Prostate gland (tissue), 2 donors: ENCODE measurements at regions not wholly inside any gene's neighbourhood (a gene's known extent, or its start where the extent isn't known, plus 50 kb on each side); places are given as distances from the start of the nearest gene placed in this dataset.

Experiments used
- CTCF ChIP-seq, 4 experiments: fragments of 200-600 bp in 2 of 4; fragments of 450-650 bp in 2 of 4; sonication (generic) in 2 of 4; IDR thresholded peaks; 1 replicate in 3 of 4; 2 replicates in 1 of 4; pipeline ENCODE4 v1.5.1; 2016 to 2019; ENCODE audit warnings: antibody characterized with exemption in 4 of 4, mild to moderate bottlenecking in 2 of 4, moderate library complexity in 2 of 4
- POLR2A ChIP-seq: fragments of 450-650 bp; IDR thresholded peaks from one replicate; pipeline ENCODE4 v1.6.1; 2016; ENCODE audit warnings: antibody characterized with exemption, mild to moderate bottlenecking

- TF ChIP-seq CTCF (IDR thresholded peaks at IDR 0.05) = no peak
- TF ChIP-seq POLR2A = no peak
Measured at GRCh38 chr5:74099538-74100267, 473.7 kb downstream of the ARHGEF28 start.
